Keratinocyte (primary cell): ENCODE measurements at regions not wholly inside any gene's neighbourhood (a gene's known extent, or its start where the extent isn't known, plus 50 kb on each side); places are given as distances from the start of the nearest gene placed in this dataset.

ENCODE experiments used
- DNase-seq: peaks from one replicate; pipeline ENCODE4 v3.0.0-alpha.2; 2011; ENCODE audit warnings: low read depth, missing footprints, low spot score
- FAIRE-seq: peaks from 2 replicates; lab custom pipeline; 2011; peaks lifted over from hg19 to GRCh38; lab: Jason Lieb, UNC
- H2AFZ ChIP-seq: 2 replicates; pipeline ENCODE4 v1.6.0; 2012; ENCODE audit warnings: low read length, control low read depth, inconsistent platforms; ENCODE audit not compliant: control insufficient read depth
- H3K27ac ChIP-seq: 2 replicates; pipeline ENCODE4 v1.5.1; 2011; ENCODE audit warnings: low read length; ENCODE audit not compliant: control insufficient read depth, insufficient read depth
- H3K27me3 ChIP-seq: 3 replicates; pipeline ENCODE4 v1.6.0; 2011; ENCODE audit warnings: low read length; ENCODE audit not compliant: control insufficient read depth, insufficient read depth; ENCODE audit errors: extremely low read depth
- H3K36me3 ChIP-seq, 2 experiments: 2 replicates in 1 of 2; 3 replicates in 1 of 2; pipeline ENCODE4 v1.5.1; 2011; ENCODE audit warnings: low read length in 2 of 2, mild to moderate bottlenecking in 1 of 2; ENCODE audit not compliant: control insufficient read depth in 2 of 2, insufficient read depth in 2 of 2; ENCODE audit errors: extremely low read depth in 1 of 2
- H3K4me1 ChIP-seq: 3 replicates; pipeline ENCODE4 v1.5.1; 2011; ENCODE audit warnings: low read length; ENCODE audit not compliant: control insufficient read depth, insufficient read depth; ENCODE audit errors: extremely low read depth
- H3K4me2 ChIP-seq: 3 replicates; pipeline ENCODE4 v1.6.0; 2011; ENCODE audit warnings: low read depth, low read length; ENCODE audit not compliant: control insufficient read depth, insufficient read depth; ENCODE audit errors: extremely low read depth
- H3K4me3 ChIP-seq, 3 experiments: fragments of 200-600 bp in 1 of 3; sonication (generic) in 1 of 3; 2 replicates in 2 of 3; 3 replicates in 1 of 3; pipeline ENCODE4 v1.5.1; 2011 to 2016; ENCODE audit warnings: low read length in 3 of 3, mild to moderate bottlenecking in 3 of 3, control low read depth in 2 of 3, inconsistent platforms in 1 of 3, low read depth in 1 of 3, mixed read lengths in 1 of 3, mixed run types in 1 of 3, moderate library complexity in 1 of 3; ENCODE audit not compliant: control insufficient read depth in 2 of 3, insufficient read depth in 2 of 3; ENCODE audit errors: extremely low read depth in 1 of 3
- H3K79me2 ChIP-seq: 2 replicates; pipeline ENCODE4 v1.6.0; 2012; ENCODE audit warnings: low read length; ENCODE audit not compliant: control insufficient read depth, insufficient read depth
- H3K9ac ChIP-seq: 3 replicates; pipeline ENCODE4 v1.6.0; 2011; ENCODE audit warnings: low read length; ENCODE audit not compliant: control insufficient read depth, insufficient read depth; ENCODE audit errors: extremely low read depth
- H3K9me1 ChIP-seq: 3 replicates; pipeline ENCODE4 v1.6.0; 2011; ENCODE audit warnings: low read length; ENCODE audit not compliant: control insufficient read depth, insufficient read depth; ENCODE audit errors: extremely low read depth
- H3K9me3 ChIP-seq: 2 replicates; pipeline ENCODE4 v1.5.1; 2012; ENCODE audit warnings: low read depth, low read length; ENCODE audit not compliant: control insufficient read depth
- H4K20me1 ChIP-seq: 3 replicates; pipeline ENCODE4 v1.6.0; 2011; ENCODE audit warnings: low read length; ENCODE audit not compliant: control insufficient read depth, insufficient read depth; ENCODE audit errors: extremely low read depth
- EZH2 ChIP-seq: IDR thresholded peaks from one replicate; pipeline ENCODE4 v1.6.1; 2012; ENCODE audit warnings: inconsistent platforms, mild to moderate bottlenecking, low read length, moderate library complexity
- dilution Hi-C: fragments of 300-500 bp; cut with MboI; formaldehyde crosslinking; loops from one replicate; pipeline ENCODE4 v1.7.0; 2020; ENCODE audit warnings: low sequenced_read_pairs; ENCODE audit not compliant: extremely low pct_ligation_motif_present
- TF ChIP-seq, protein P1 (sequence below), 3 experiments: IDR thresholded peaks in 1 of 3; conservative IDR thresholded peaks in 1 of 3; optimal IDR thresholded peaks in 1 of 3; 2 replicates in 2 of 3; 3 replicates in 1 of 3; pipeline versions ENCODE3 to v1.5.1; 2011; ENCODE audit warnings: low read length in 3 of 3, mild to moderate bottlenecking in 3 of 3, moderate library complexity in 2 of 3, control low read depth in 1 of 3, inconsistent platforms in 1 of 3; ENCODE audit not compliant: insufficient read depth in 2 of 3; ENCODE audit errors: extremely low read depth in 1 of 3

DNA sequence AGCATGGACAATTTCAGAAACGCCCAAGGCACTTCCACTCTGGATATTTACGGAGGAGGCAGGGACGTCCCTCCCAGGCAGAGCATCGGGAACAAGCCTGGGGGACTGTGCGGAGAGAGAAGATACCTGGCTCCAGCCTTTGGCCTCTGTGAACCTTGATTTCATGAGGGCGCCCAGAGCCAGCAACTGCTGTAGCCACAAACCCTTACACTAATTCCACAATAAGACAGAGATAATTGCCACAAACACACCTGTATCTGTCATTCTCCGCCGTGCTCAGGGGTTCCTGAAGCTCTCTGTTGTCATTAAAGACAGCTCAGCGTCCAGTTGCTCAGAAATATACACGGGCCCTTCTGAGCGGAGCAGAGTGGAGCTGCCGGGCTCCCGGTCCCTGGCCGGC is 1292.1 kb downstream of the TBC1D22A start:
- H3K27me3 ChIP-seq: no peaks in the 10 kb centered on the region
- H3K4me3 ChIP-seq: no peak overlapping the region
- no peak overlapping the region for H3K4me2 ChIP-seq
- FAIRE-seq: no peak
- H3K79me2 ChIP-seq: no peaks in the 10 kb centered on the region
- H2AFZ ChIP-seq: no peak overlapping the region
- no peak for DNase-seq
- no peaks in the 10 kb centered on the region for H3K4me1 ChIP-seq
- no peaks in the 10 kb centered on the region for H3K36me3 ChIP-seq
- H4K20me1 ChIP-seq: no peaks in the 10 kb centered on the region
- dilution Hi-C loops: no loop called here
- H3K27ac ChIP-seq: no peak overlapping the region
- H3K9ac ChIP-seq: no peak overlapping the region
- TF ChIP-seq EZH2: no peak
- TF ChIP-seq, protein P1, sequence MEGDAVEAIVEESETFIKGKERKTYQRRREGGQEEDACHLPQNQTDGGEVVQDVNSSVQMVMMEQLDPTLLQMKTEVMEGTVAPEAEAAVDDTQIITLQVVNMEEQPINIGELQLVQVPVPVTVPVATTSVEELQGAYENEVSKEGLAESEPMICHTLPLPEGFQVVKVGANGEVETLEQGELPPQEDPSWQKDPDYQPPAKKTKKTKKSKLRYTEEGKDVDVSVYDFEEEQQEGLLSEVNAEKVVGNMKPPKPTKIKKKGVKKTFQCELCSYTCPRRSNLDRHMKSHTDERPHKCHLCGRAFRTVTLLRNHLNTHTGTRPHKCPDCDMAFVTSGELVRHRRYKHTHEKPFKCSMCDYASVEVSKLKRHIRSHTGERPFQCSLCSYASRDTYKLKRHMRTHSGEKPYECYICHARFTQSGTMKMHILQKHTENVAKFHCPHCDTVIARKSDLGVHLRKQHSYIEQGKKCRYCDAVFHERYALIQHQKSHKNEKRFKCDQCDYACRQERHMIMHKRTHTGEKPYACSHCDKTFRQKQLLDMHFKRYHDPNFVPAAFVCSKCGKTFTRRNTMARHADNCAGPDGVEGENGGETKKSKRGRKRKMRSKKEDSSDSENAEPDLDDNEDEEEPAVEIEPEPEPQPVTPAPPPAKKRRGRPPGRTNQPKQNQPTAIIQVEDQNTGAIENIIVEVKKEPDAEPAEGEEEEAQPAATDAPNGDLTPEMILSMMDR (optimal IDR thresholded peaks at IDR 0.05 in 1 of 3, IDR thresholded peaks at IDR 0.05 in 1 of 3, conservative IDR thresholded peaks at IDR 0.05 in 1 of 3; ENCODE audit: extremely low read depth in 1 of 3, insufficient read depth in 2 of 3, low read length in 3 of 3): no peak
- peaks cover 8% of the 10 kb centered on the region for H3K9me3 ChIP-seq
- H3K9me1 ChIP-seq: no peaks in the 10 kb centered on the region

DNA sequence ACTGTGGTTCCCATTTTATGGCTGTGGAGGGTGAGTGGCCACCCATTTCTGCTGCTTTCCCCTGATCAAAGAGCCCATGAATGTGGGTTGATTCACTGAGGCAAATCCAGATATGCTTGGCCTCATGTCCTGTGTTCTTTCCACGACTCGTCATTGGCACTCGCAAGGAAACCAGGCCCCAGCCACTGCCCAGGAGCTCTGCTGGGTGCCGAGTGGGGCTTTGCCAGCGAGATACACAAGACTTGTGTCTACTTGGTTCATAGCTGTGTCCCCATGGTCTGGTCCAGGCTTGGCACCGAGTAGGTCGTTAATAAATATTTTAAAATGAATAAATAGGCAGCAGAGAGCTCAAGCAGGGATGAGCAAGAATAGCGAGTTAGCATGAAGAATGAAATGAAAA is 1291.5 kb downstream of the TBC1D22A start:
- dilution Hi-C loops: no loop called here

More for the DNA sequence above, 1291.5 kb downstream of the TBC1D22A start:
- TF ChIP-seq, protein P1 (optimal IDR thresholded peaks at IDR 0.05 in 1 of 3, IDR thresholded peaks at IDR 0.05 in 1 of 3, conservative IDR thresholded peaks at IDR 0.05 in 1 of 3; ENCODE audit: extremely low read depth in 1 of 3, insufficient read depth in 2 of 3, low read length in 3 of 3): no peak
- no peak for TF ChIP-seq EZH2
- DNase-seq (no peak), FAIRE-seq (no peak)
- Histone ChIP-seq H3K9me1 (no peaks in the 10 kb centered on the region), H3K27ac (no peak overlapping the region), H3K4me2 (no peak overlapping the region), H3K79me2 (no peaks in the 10 kb centered on the region), H4K20me1 (no peaks in the 10 kb centered on the region), H3K9ac (no peak overlapping the region), H3K36me3 (no peaks in the 10 kb centered on the region), H3K4me3 (no peak overlapping the region), H3K27me3 (no peaks in the 10 kb centered on the region), H2AFZ (no peak overlapping the region), H3K9me3 (peaks cover 8% of the 10 kb centered on the region), H3K4me1 (no peaks in the 10 kb centered on the region)
